HG03175 (cell line): ENCODE measurements at regions not wholly inside any gene's neighbourhood (a gene's known extent, or its start where the extent isn't known, plus 50 kb on each side); places are given as distances from the start of the nearest gene placed in this dataset.
"Not testable (repeated sequence)": the region's sequence is repeated elsewhere in the genome, so short reads cannot be mapped to it uniquely, and the experiment has no call there.

Experiments used
- ATAC-seq: cut with Tn5 transposase; IDR thresholded peaks from one replicate; pipeline ENCODE4 v1.9.1; 2021; ENCODE audit warnings: mild to moderate bottlenecking, moderate library complexity; ENCODE audit not compliant: unreplicated experiment

- not testable (repeated sequence) for ATAC-seq
Measured at GRCh38 chr9:62145648-62146047, 955.8 kb downstream of the SPATA31A7 start.
